K562 (cell line): ENCODE measurements at regions not wholly inside any gene's neighbourhood (a gene's known extent, or its start where the extent isn't known, plus 50 kb on each side); places are given as distances from the start of the nearest gene placed in this dataset.

ENCODE experiments used
- AFF1 ChIP-seq, 2 experiments: fragments of 450-650 bp; IDR thresholded peaks; 2 replicates each; pipeline ENCODE4 v1.6.1; 2018; ENCODE audit warnings: mild to moderate bottlenecking in 2 of 2, low read depth in 1 of 2; ENCODE audit not compliant: partially characterized antibody in 2 of 2
- ATF7 ChIP-seq: fragments of 450-650 bp; IDR thresholded peaks from 2 replicates; pipeline ENCODE4 v1.7.1; 2014; ENCODE audit warnings: mild to moderate bottlenecking, moderate library complexity
- CBX2 ChIP-seq: fragments of 200-600 bp; sonication (generic); IDR thresholded peaks from one replicate; pipeline ENCODE4 v1.6.1; 2012; ENCODE audit warnings: mild to moderate bottlenecking, low read length, inconsistent platforms; ENCODE audit not compliant: insufficient read depth, poor library complexity, severe bottlenecking
- FOXJ2 ChIP-seq: fragments of 200-800 bp; sonication (Bioruptor generic); IDR thresholded peaks from 2 replicates; pipeline ENCODE4 v1.6.1; 2016; ENCODE audit warnings: missing genetic modification characterization, missing compliant biosample characterization
- IRF1 ChIP-seq: sonication (generic); formaldehyde crosslinking; IDR thresholded peaks from 2 replicates; pipeline ENCODE4 v1.8.0; 2022; ENCODE audit warnings: missing genetic modification reagents, mild to moderate bottlenecking, borderline replicate concordance
- NFE2L1 ChIP-seq: fragments of 450-650 bp; IDR thresholded peaks from 2 replicates; pipeline ENCODE4 v1.6.1; 2016; ENCODE audit warnings: missing genetic modification characterization, low read depth, mild to moderate bottlenecking, missing compliant biosample characterization, moderate library complexity, borderline replicate concordance
- OTX1 ChIP-seq: fragments of 450-650 bp; formaldehyde crosslinking; IDR thresholded peaks from 2 replicates; pipeline ENCODE4 v1.4.0; 2022; ENCODE audit warnings: mild to moderate bottlenecking
- SIN3B ChIP-seq: fragments of 450-650 bp; IDR thresholded peaks from 2 replicates; pipeline ENCODE4 v1.6.1; 2017; ENCODE audit warnings: low read depth, mild to moderate bottlenecking, moderate library complexity
- SP1 ChIP-seq: sonication (generic); formaldehyde crosslinking; IDR thresholded peaks from 2 replicates; pipeline ENCODE4 v1.8.1; 2022; ENCODE audit warnings: mild to moderate bottlenecking, missing genetic modification reagents
- ZNF143 ChIP-seq: sonication (generic); formaldehyde crosslinking; IDR thresholded peaks from 2 replicates; pipeline ENCODE4 v1.9.0; 2022; ENCODE audit warnings: mild to moderate bottlenecking, missing genetic modification reagents
- ZNF23 ChIP-seq: fragments of 250-450 bp; sonication (Bioruptor Pico); IDR thresholded peaks from 2 replicates; pipeline ENCODE4 v1.4.0; 2020; ENCODE audit warnings: mild to moderate bottlenecking
- ZNF318 ChIP-seq, 2 experiments: fragments of 450-650 bp; IDR thresholded peaks; 2 replicates each; pipeline ENCODE4 v1.6.1; 2016; ENCODE audit warnings: mild to moderate bottlenecking in 2 of 2, borderline replicate concordance in 1 of 2, low read depth in 1 of 2, moderate library complexity in 1 of 2
- ZNF57 ChIP-seq: fragments of 450-650 bp; formaldehyde crosslinking; IDR thresholded peaks from 2 replicates; pipeline ENCODE4 v1.4.0; 2020; ENCODE audit warnings: mild to moderate bottlenecking, moderate library complexity
- ZNF79 ChIP-seq: fragments of 250-450 bp; sonication (Bioruptor Pico); IDR thresholded peaks from 2 replicates; pipeline ENCODE4 v1.4.0; 2020; ENCODE audit warnings: low read depth, mild to moderate bottlenecking, moderate library complexity

GRCh38 chr6:26199057-26199772, 112.0 kb downstream of the HFE start (continued):
- TF ChIP-seq AFF1 (IDR thresholded peaks at IDR 0.05; ENCODE audit: low read depth in 1 of 2, partially characterized antibody in 2 of 2) (peak in 1 of 2 experiments; percentile 98), IRF1 (CRISPR knock-in tag) (peak; percentile 94), ZNF143 (CRISPR knock-in tag) (0 out of 2 replicates have a peak, but pooled peaks have one; percentile 10), SIN3B (0 out of 2 replicates have a peak, but pooled peaks have one; percentile 45), ZNF318 (IDR thresholded peaks at IDR 0.05; ENCODE audit: borderline replicate concordance in 1 of 2, low read depth in 1 of 2) (no peak), NFE2L1 (tag) (no peak), OTX1 (CRISPR knock-in tag) (peak; percentile 6; the same call in 1 of the 2 replicates), ATF7 (peak; percentile 66; the same call in 1 of the 2 replicates), ZNF79 (peak; percentile 34; the same call in 1 of the 2 replicates), SP1 (CRISPR knock-in tag) (peak; percentile 79), ZNF23 (CRISPR knock-in tag) (no peak), CBX2 (no peak), FOXJ2 (tag) (peak; percentile 89), ZNF57 (CRISPR knock-in tag) (no peak; the same call in 1 of the 2 replicates)
